HS-27A (cell line): ENCODE measurements at regions not wholly inside any gene's neighbourhood (a gene's known extent, or its start where the extent isn't known, plus 50 kb on each side); places are given as distances from the start of the nearest gene placed in this dataset.
"Not testable (repeated sequence)": the region's sequence is repeated elsewhere in the genome, so short reads cannot be mapped to it uniquely, and the experiment has no call there.

Experiments
- DNase-seq: peaks from one replicate; pipeline ENCODE4 v3.0.0-alpha.2; 2012; ENCODE audit warnings: low read depth, missing footprints

DNA sequence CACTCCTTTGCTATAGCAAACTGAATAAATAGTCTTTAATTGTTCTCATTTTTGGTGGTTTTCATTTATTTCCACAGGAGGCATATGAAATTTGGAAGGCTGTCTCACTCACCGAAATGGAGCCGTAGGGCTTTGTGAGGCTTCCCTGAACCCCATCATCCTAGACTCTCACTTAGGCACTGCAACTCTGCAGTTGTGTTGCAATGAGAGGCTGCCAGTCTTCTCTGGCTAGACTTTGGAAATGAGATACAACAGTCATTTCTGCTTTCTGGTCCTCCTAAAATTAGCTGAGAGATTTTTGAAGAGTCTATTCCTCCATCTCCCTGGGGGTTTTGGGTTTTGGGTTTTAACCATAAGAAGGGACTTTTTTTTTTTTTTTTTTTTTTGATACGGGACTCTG lies 146.5 kb downstream of the SH3BGRL start:
- no peak for DNase-seq

DNA sequence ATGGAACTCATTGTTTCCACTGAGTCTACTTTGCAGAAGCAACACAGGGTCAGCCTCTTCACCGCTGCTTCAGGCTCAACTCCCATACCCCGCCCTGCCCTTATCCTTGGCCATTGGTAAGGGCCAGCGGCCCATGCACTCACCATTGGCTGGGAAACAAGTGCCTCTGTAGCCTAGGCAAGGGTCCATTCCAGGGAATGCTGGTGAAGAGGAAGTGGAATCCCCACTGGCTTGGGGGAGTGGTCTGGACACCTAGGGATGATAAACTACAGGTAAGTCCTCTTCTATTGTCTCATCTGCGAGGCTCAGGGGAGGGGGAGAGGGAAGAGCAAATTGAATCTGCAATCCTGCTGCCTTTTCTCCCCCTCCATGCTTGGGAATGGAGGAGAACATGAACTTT lies 153.1 kb downstream of the SH3BGRL start:
- no peak for DNase-seq

DNA sequence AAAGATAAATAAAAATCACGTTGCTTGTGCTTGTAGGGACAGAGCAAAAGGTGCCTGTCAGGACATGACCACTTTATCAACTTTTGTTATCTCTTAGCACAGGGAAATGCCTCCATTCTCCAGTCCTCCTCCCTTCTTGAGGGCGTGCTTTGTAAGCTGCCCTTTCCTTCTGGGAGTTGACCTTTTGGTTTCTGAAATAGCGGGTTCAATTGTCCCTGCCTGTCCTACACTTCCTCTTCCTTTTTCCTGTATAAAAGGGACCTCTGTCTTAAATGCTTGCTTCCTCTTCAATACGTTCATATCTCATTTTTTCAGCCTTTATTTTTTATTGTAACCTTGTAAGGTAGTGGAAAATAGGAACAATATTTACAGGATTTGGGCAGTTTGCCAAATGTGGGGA lies 153.5 kb downstream of the SH3BGRL start:
- DNase-seq, result no peak

- DNase-seq, result no peak
Measured at GRCh38 chrX:81367291-81367690, 165.4 kb downstream of the SH3BGRL start.

- DNase-seq, result peak; percentile 1
Measured at GRCh38 chrX:81377329-81377728, 175.4 kb downstream of the SH3BGRL start.

- no peak for DNase-seq
Measured at GRCh38 chrX:81378560-81378959, 176.7 kb downstream of the SH3BGRL start.

DNA sequence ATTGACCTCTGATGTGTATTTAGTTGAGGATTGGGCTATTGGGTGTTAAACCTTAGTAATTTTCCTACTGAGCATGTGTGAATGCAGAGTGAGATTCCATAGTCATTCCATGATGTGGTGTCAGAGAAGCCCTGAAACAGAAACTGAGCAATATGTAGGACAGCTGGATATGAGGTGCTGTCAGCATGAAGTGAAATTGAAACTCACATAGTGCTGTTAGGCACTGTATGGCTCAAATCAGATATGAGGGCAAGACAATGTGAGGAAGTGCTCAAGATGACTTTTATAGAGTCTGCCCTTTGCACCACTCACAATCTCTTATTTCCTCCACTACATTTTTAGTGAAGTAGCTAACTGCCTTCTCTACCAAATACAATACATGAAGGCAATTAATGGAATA lies 188.3 kb downstream of the SH3BGRL start:
- DNase-seq, result no peak

DNA sequence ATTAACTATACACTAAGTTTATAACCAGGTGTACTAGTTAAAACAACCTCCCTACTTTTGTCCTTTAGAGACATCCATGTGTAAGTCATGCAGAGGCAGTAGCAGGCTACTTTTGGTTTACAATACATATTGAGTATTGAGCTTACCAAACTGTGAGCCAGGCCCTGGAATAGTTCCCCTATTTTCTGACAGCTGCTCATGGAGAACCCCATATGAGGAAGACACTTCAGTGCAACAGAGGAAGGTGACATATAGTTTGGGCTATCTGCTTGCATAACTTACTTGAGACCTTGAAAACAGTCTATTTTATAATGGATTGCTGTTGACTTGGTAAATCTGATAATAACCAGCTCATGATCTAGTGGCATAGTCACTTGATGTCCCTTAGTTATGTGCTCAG lies 190.5 kb downstream of the SH3BGRL start:
- no peak for DNase-seq

DNA sequence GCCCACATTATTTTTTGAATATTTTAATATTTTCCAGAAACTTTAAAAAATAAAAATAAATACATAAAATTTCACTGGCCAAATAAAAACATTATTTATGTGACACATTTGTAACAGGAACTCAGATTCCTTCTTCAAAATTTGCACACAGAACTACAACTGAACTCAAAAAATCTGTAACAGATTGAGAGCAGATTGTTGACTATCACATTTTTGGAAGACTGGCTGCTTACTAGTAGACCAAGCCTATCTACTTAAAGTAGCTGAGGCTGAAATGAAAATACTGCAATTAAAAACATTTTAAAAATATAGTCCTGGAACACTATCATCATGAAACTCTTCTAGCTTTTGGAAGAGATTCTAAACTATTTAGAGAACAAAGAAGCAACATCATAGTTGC lies 203.9 kb downstream of the SH3BGRL start:
- DNase-seq, result no peak

DNA sequence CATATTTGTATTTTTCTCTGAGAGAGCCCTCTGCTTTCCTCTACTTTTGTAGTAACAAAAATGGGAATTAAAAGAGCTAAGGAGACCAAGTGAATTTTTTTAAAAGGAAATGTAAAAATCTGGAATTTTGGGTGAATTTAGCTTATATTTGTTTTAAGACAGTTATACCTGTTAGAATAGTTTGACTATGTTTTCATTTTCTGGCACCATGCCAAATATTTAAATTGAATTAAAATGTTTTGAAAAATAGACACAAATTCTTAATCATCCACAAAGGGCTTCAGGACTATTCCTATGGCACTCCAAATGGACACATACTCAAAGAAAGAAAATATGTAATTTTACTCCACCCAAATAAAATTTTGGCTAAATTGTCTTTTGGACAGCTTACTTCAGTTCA lies 209.6 kb downstream of the SH3BGRL start:
- DNase-seq, result no peak

- no peak for DNase-seq
Measured at GRCh38 chrX:81412428-81412827, 210.5 kb downstream of the SH3BGRL start.

DNA sequence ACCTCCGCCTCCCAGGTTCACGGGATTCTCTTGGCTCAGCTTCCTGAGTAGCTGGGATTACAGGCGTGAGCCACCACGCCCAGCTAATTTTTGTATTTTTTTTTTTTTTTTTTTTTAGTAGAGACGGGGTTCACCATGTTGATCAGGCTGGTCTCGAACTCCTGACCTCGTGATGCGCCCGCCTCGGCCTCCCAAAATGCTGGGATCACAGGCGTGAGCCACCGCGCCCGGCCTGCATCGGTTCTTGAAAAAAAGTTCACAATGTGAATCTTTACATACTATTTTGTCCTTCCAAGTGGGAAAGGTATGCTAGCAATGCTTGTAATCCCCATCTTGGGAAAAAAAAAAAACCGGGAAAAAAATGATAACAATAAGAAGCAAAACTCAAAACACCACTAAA lies 211.0 kb downstream of the SH3BGRL start:
- not testable (repeated sequence) for DNase-seq

- no peak for DNase-seq
Measured at GRCh38 chrX:81414630-81415029, 212.7 kb downstream of the SH3BGRL start.
